Neural progenitor cell (in vitro differentiated cells): ENCODE measurements at regions not wholly inside any gene's neighbourhood (a gene's known extent, or its start where the extent isn't known, plus 50 kb on each side); places are given as distances from the start of the nearest gene placed in this dataset.

Experiments
- EZH2 ChIP-seq: fragments of 200-600 bp; sonication (generic); IDR thresholded peaks from 2 replicates; pipeline ENCODE4 v1.6.1; 2017; ENCODE audit warnings: antibody characterized with exemption, mild to moderate bottlenecking, moderate library complexity
- EZH2phosphoT487 ChIP-seq: fragments of 200-600 bp; sonication (generic); IDR thresholded peaks from 2 replicates; pipeline ENCODE4 v1.6.1; 2017; ENCODE audit warnings: antibody characterized with exemption
- TF ChIP-seq, protein P1 (sequence below): fragments of 200-600 bp; sonication (generic); IDR thresholded peaks from 2 replicates; pipeline ENCODE4 v1.5.1; 2017; ENCODE audit warnings: antibody characterized with exemption, mild to moderate bottlenecking

DNA sequence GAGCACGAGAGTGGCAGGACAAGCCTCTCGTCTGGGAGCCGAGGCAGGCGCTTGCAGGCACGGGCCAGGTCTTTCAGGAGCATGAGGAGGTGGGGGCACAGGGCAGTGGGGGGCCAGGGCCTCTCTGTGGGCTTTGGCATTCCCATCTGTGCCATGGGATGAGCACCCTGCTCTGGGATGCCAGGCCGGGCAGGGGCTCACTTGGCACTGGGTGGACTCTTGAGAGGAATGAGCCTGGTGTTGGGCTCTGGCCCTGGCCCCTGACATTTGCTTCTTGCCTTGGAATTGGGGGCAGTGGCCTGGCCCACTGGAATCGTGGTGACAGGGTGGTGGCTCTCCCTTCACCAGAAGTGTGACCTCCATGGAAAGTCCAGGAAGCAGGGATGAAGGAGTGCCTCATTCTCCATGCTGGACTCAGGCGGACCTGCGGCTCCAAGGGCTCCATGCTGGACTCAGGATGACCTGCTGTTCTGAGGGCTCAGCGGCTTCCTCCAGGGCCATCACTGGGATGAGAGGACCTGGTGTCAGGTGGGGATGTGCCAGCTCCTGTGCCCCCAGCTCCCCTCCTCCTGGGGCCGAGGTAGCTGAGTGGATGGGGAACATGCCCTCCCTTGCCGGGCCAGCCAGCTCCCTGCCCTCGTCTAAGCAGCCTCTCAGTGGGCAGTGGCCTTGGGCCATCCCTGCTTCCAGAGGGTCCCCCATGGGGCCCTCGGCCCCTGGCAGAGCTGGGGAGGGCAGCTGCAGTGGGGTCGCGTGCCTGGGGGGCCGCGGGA, 220.3 kb downstream of the KIF26A start:
- TF ChIP-seq, protein P1, sequence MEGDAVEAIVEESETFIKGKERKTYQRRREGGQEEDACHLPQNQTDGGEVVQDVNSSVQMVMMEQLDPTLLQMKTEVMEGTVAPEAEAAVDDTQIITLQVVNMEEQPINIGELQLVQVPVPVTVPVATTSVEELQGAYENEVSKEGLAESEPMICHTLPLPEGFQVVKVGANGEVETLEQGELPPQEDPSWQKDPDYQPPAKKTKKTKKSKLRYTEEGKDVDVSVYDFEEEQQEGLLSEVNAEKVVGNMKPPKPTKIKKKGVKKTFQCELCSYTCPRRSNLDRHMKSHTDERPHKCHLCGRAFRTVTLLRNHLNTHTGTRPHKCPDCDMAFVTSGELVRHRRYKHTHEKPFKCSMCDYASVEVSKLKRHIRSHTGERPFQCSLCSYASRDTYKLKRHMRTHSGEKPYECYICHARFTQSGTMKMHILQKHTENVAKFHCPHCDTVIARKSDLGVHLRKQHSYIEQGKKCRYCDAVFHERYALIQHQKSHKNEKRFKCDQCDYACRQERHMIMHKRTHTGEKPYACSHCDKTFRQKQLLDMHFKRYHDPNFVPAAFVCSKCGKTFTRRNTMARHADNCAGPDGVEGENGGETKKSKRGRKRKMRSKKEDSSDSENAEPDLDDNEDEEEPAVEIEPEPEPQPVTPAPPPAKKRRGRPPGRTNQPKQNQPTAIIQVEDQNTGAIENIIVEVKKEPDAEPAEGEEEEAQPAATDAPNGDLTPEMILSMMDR, result no peak
- TF ChIP-seq EZH2, result no peak
- TF ChIP-seq EZH2phosphoT487, result no peak
